ENCODE measurements at regions not wholly inside any gene's neighbourhood (a gene's known extent, or its start where the extent isn't known, plus 50 kb on each side); places are given as distances from the start of the nearest gene placed in this dataset.

DNA sequence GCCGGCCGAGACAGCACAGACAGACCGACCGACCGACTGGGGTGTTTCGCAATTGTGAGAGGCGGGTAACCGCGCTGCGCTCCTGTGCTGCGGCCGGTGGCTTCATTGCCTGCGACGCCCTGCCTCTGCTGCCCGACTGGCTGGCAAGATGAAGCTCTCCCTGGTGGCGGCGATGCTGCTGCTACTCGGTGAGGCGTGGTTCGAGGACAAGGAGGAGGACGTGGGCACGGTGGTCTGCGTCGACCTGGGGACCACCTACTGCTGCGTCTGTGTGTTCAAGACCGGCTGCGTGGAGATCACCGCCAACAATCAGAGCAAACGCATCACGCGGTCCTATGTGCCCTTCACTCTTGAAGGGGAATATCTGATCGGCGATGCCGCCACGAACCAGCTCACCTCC, 565.7 kb upstream of the SMIM31 start:
- ChIA-PET CTCF (no interaction called here), POLR2A (no interaction called here)
- H3K4me3 ChIP-seq (ENCODE audit: low read depth, low read length): no peak overlapping the region
- TF ChIP-seq, protein P1, sequence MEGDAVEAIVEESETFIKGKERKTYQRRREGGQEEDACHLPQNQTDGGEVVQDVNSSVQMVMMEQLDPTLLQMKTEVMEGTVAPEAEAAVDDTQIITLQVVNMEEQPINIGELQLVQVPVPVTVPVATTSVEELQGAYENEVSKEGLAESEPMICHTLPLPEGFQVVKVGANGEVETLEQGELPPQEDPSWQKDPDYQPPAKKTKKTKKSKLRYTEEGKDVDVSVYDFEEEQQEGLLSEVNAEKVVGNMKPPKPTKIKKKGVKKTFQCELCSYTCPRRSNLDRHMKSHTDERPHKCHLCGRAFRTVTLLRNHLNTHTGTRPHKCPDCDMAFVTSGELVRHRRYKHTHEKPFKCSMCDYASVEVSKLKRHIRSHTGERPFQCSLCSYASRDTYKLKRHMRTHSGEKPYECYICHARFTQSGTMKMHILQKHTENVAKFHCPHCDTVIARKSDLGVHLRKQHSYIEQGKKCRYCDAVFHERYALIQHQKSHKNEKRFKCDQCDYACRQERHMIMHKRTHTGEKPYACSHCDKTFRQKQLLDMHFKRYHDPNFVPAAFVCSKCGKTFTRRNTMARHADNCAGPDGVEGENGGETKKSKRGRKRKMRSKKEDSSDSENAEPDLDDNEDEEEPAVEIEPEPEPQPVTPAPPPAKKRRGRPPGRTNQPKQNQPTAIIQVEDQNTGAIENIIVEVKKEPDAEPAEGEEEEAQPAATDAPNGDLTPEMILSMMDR (IDR thresholded peaks at IDR 0.05; ENCODE audit: insufficient read depth, low read length, missing control alignments): no peak
- no peak for DNase-seq (ENCODE audit: low read depth, low spot score)

DNA sequence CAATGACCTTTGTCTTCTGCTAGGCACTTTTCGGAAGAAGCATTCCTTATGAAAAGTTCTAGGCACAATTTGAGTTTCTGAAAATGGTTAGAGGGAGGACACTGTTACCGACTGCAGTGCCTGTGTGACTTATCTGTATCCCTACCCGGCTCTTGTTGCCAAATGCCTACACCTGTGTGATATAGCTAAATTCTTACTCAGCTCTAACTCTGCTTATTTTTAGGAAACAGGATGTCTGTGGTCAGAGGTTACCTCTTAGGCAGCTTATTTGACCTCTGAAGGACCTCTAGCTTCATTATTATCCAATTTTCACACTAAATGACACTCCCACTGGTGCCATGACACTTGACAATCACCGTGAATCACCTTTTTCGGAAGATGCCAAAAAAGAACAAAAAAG, 561.1 kb upstream of the SMIM31 start:
- DNase-seq (ENCODE audit: low read depth, low spot score): no peak
- no peak overlapping the region for H3K4me3 ChIP-seq (ENCODE audit: low read depth, low read length)
- CTCF ChIA-PET: no interaction called here
- TF ChIP-seq, protein P1 (IDR thresholded peaks at IDR 0.05; ENCODE audit: insufficient read depth, low read length, missing control alignments): no peak
- POLR2A ChIA-PET: no interaction called here

DNA sequence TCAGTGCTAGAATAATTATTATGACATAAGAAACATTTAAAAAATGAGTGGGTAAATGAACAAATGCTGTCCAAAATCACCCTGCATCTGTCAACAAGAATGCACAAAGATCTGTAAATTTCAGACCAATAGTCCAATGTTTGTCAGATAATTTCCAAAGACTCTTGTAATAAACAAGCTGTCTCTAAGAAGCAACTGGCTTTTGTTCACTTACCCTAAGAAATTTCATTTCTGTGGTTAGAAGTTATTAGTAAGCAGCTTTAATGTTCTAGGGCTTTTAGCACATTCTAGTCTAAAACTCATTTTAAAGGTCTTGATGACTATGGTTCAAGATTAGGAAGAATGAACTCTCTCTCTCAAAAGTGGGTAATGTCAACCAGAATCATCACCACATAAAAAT, 560.3 kb upstream of the SMIM31 start:
- CTCF ChIA-PET: no interaction called here
- no peak overlapping the region for H3K4me3 ChIP-seq (ENCODE audit: low read depth, low read length)
- DNase-seq (ENCODE audit: low read depth, low spot score): no peak
- TF ChIP-seq, protein P1 (IDR thresholded peaks at IDR 0.05; ENCODE audit: insufficient read depth, low read length, missing control alignments): no peak
- POLR2A ChIA-PET: no interaction called here

DNA sequence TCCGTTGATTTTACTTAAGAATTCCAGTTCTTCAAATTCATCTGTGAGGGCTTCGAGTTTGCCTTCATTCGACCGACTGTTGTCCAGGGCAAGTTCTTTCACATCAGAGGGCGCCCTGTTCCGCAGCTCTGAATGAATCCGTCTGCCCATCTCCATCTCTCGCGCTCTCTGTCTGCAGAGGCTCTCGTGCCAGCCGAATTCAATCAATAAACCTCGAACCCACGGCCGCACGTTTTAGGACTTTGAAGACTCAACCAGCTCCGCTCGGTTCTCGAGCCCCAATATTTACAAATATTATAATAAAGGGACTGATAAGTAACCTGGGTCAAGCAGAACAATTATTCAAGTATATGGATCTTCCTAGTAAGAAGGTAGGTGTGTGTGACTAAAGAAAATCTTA, 556.4 kb upstream of the SMIM31 start:
- no peak for DNase-seq (ENCODE audit: low read depth, low spot score)
- CTCF ChIA-PET: no interaction called here
- H3K4me3 ChIP-seq (ENCODE audit: low read depth, low read length): no peak overlapping the region
- POLR2A ChIA-PET: no interaction called here
- TF ChIP-seq, protein P1 (IDR thresholded peaks at IDR 0.05; ENCODE audit: insufficient read depth, low read length, missing control alignments): no peak

DNA sequence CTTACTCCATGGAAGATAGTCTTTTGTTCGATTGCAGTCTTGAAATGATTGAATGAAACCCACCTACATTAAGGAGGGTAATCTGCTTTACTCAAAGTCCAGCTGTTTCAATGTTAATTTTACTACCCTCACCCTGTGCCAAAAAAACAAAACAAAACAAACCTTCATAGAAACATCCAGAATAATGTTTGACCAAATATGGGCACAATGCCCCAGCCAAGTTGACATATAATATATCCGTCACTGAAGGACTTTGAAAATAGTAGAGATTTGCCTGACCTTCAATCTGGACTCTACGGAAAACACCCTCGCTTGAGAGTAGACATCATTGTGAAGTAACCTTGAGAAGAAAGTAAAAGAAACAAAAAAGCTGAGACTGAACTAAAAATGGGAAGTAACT, 550.5 kb upstream of the SMIM31 start:
- CTCF ChIA-PET: no interaction called here
- TF ChIP-seq, protein P1 (IDR thresholded peaks at IDR 0.05; ENCODE audit: insufficient read depth, low read length, missing control alignments): no peak
- DNase-seq (ENCODE audit: low read depth, low spot score): no peak
- no peak overlapping the region for H3K4me3 ChIP-seq (ENCODE audit: low read depth, low read length)
- POLR2A ChIA-PET: no interaction called here

DNA sequence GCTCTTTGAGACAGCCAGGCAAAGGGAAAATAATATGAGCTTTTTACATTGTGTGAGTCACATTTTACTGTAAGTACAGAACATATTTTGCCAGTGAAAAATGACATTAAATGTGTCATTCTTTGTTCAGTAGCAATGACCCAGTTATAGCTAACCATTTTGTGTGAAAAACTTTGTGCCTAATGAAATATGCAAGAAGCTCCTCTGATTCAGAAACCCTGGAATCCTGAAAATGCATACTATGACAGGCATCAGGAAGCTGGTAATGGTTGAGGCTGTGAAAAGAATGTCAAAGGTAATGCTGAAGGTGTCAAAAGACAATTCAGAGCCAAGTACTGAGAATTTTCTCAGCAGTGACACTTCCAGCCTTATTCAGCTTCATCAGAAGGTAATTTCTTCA, 549.5 kb upstream of the SMIM31 start:
- TF ChIP-seq, protein P1 (IDR thresholded peaks at IDR 0.05; ENCODE audit: insufficient read depth, low read length, missing control alignments): no peak
- POLR2A ChIA-PET: no interaction called here
- no peak overlapping the region for H3K4me3 ChIP-seq (ENCODE audit: low read depth, low read length)
- CTCF ChIA-PET: no interaction called here
- DNase-seq (ENCODE audit: low read depth, low spot score): peak; percentile 1

Data from AG04449 (cell line).